ENCODE measurements at regions not wholly inside any gene's neighbourhood (a gene's known extent, or its start where the extent isn't known, plus 50 kb on each side); places are given as distances from the start of the nearest gene placed in this dataset.

GRCh38 chr20:52552181-52552872, 360.7 kb upstream of the ZFP64 start:
- Histone ChIP-seq H2BK20ac (ENCODE audit: low read length) (no peak overlapping the region), H2AK5ac (ENCODE audit: low read depth, low read length) (no peak overlapping the region), H3K23me2 (ENCODE audit: low read depth, low read length) (no peaks in the 10 kb centered on the region), H3K4me1 (replicated peaks in 1 of 4; ENCODE audit: control insufficient read depth in 3 of 4, insufficient read depth in 4 of 4, low read length in 3 of 4) (peaks cover 0 to 2% (median 0%) of the 10 kb centered on the region in 4 experiments; a peak in 1 of 7 replicates), H3K4ac (replicated peaks; ENCODE audit: insufficient read length, low read depth, low read length) (no peak overlapping the region), H4K20me1 (replicated peaks in 1 of 2; ENCODE audit: control insufficient read depth in 1 of 2, insufficient read depth in 2 of 2, low read length in 2 of 2) (no peaks in the 10 kb centered on the region), H3K4me2 (ENCODE audit: insufficient read depth in 1 of 2, low read depth in 2 of 2, low read length in 2 of 2) (no peak overlapping the region), H2BK5ac (ENCODE audit: low read depth, low read length) (no peak overlapping the region), H3K18ac (ENCODE audit: extremely low read depth, low read length) (no peak overlapping the region), H3K23ac (ENCODE audit: insufficient read length) (no peak overlapping the region), H2BK120ac (replicated peaks; ENCODE audit: low read depth, low read length) (no peak overlapping the region), H4K5ac (ENCODE audit: insufficient read length, low read depth, low read length) (no peak overlapping the region), H3K79me2 (ENCODE audit: control insufficient read depth in 1 of 2, insufficient read depth in 2 of 2, low read length in 2 of 2) (no peaks in the 10 kb centered on the region), H3K14ac (ENCODE audit: insufficient read length) (no peak overlapping the region), H3K79me1 (ENCODE audit: low read depth, low read length) (no peaks in the 10 kb centered on the region), H4K91ac (replicated peaks; ENCODE audit: insufficient read length, low read length) (no peak overlapping the region), H2BK12ac (ENCODE audit: low read depth, low read length) (no peak overlapping the region), H3K9me3 (ENCODE audit: insufficient read depth in 2 of 2, low read depth in 1 of 2, low read length in 1 of 2) (no peaks in the 10 kb centered on the region), H3K56ac (replicated peaks; ENCODE audit: insufficient read length, low read depth, low read length) (no peak overlapping the region), H2BK15ac (ENCODE audit: low read length) (no peak overlapping the region), H3K27ac (ENCODE audit: low read depth, low read length) (no peak overlapping the region), H3K36me3 (ENCODE audit: control insufficient read depth in 2 of 4, insufficient read depth in 4 of 4, low read length in 3 of 4) (no peaks in the 10 kb centered on the region), H3K27me3 (replicated peaks in 1 of 4; ENCODE audit: control insufficient read depth in 3 of 4, extremely low read depth in 1 of 4, insufficient read depth in 3 of 4, low read length in 3 of 4) (no peaks in the 10 kb centered on the region), H3K4me3 (ENCODE audit: extremely low read depth in 1 of 4, insufficient read depth in 2 of 4, low read depth in 3 of 4, low read length in 4 of 4) (no peak overlapping the region), H2AFZ (ENCODE audit: low read length) (peak overlapping the region; percentile 40; the same call in 1 of the 2 replicates), H3K9ac (replicated peaks in 1 of 4; ENCODE audit: extremely low read depth in 1 of 4, low read depth in 3 of 4, low read length in 3 of 4) (no peak overlapping the region), H4K8ac (ENCODE audit: extremely low read depth, insufficient read depth, low read length) (no peak overlapping the region)
- ChIA-PET POLR2A (ENCODE audit: partially characterized antibody) (no interaction called here), CTCF (ENCODE audit: partially characterized antibody) (interaction anchor here (0.7 to 1.3 kb wide), 2 partner anchors 148 to 466 kb away, joined by 3 read pairs; no protein-coding TSS in a partner anchor)
- 74% methylated on average over 12 of the region's 12 CpGs; no CpG with 5 or more reads in 1 of the 2 experiments for WGBS, 2 experiments (ENCODE audit: extremely low coverage in 1 of 2, insufficient coverage in 1 of 2, insufficient read length in 1 of 2, insufficient replicate concordance in 2 of 2, low coverage in 1 of 2, low lambda C conversion rate in 2 of 2, missing lambda C conversion rate in 1 of 2)
- FAIRE-seq (no peak), DNase-seq (ENCODE audit: low read depth in 1 of 2, low spot score in 2 of 2) (no peak)
- TF ChIP-seq BCL11A (IDR thresholded peaks at IDR 0.05; ENCODE audit: low read depth in 2 of 2, low read length in 2 of 2) (no peak), CEBPB (IDR thresholded peaks at IDR 0.05; ENCODE audit: low read depth, low read length) (peak; percentile 79), SAP30 (IDR thresholded peaks at IDR 0.05; ENCODE audit: insufficient read depth, insufficient replicate concordance, low read length) (no peak), RAD21 (IDR thresholded peaks at IDR 0.05 in 1 of 2, conservative IDR thresholded peaks at IDR 0.05 in 1 of 2; ENCODE audit: low read depth in 2 of 2, low read length in 2 of 2) (no peak), SIX5 (IDR thresholded peaks at IDR 0.05; ENCODE audit: low read depth, low read length) (no peak)

All from H1 (cell line).